Fibroblast of lung (primary cell): ENCODE measurements at regions not wholly inside any gene's neighbourhood (a gene's known extent, or its start where the extent isn't known, plus 50 kb on each side); places are given as distances from the start of the nearest gene placed in this dataset.
A peak's percentile ranks its signal among the peaks of the same experiment; 100 is the strongest.

ENCODE experiments used
- DNase-seq, 2 donors: peaks; one replicate each; pipeline versions ENCODE4 v3.0.0 to v3.0.0-alpha.2; 2010; ENCODE audit warnings: low read depth in 2 of 2
- H2AFZ ChIP-seq: 2 replicates; pipeline ENCODE4 v1.5.1; 2012; ENCODE audit warnings: low read length, control low read depth, inconsistent platforms
- H3K27ac ChIP-seq: 2 replicates; pipeline ENCODE4 v1.5.1; 2011; ENCODE audit warnings: low read length, control low read depth; ENCODE audit not compliant: insufficient read depth
- H3K27me3 ChIP-seq: 2 replicates; pipeline ENCODE4 v1.5.1; 2011; ENCODE audit warnings: mild to moderate bottlenecking, low read length; ENCODE audit not compliant: control insufficient read depth, insufficient read depth
- H3K36me3 ChIP-seq: 2 replicates; pipeline ENCODE4 v1.5.1; 2011; ENCODE audit warnings: low read length; ENCODE audit not compliant: control insufficient read depth, insufficient read depth
- H3K4me1 ChIP-seq: 2 replicates; pipeline ENCODE4 v1.5.1; 2011; ENCODE audit warnings: low read length; ENCODE audit not compliant: control insufficient read depth, insufficient read depth; ENCODE audit errors: extremely low read depth
- H3K4me2 ChIP-seq: 2 replicates; pipeline ENCODE4 v1.5.1; 2011; ENCODE audit warnings: low read length, control low read depth; ENCODE audit not compliant: insufficient read depth; ENCODE audit errors: extremely low read depth
- H3K4me3 ChIP-seq, 4 experiments: fragments of 200-600 bp in 1 of 4; sonication (generic) in 1 of 4; replicated peaks in 1 of 4; 2 replicates each; pipeline ENCODE4 v1.5.1; 2011 to 2016; ENCODE audit warnings: low read length in 4 of 4, low read depth in 3 of 4, mild to moderate bottlenecking in 3 of 4, control low read depth in 2 of 4, inconsistent platforms in 1 of 4, mixed read lengths in 1 of 4; ENCODE audit not compliant: insufficient read depth in 1 of 4; ENCODE audit errors: control extremely low read depth in 1 of 4
- H3K79me2 ChIP-seq: 2 replicates; pipeline ENCODE4 v1.5.1; 2012; ENCODE audit warnings: mild to moderate bottlenecking, low read length, inconsistent platforms; ENCODE audit not compliant: control insufficient read depth, insufficient read depth
- H3K9ac ChIP-seq: 2 replicates; pipeline ENCODE4 v1.5.1; 2011; ENCODE audit warnings: mild to moderate bottlenecking, low read length, control low read depth; ENCODE audit not compliant: insufficient read depth
- H3K9me3 ChIP-seq: 2 replicates; pipeline ENCODE4 v1.5.1; 2012; ENCODE audit warnings: low read depth, low read length; ENCODE audit not compliant: control insufficient read depth, insufficient read depth
- H4K20me1 ChIP-seq: 2 replicates; pipeline ENCODE4 v1.5.1; 2011; ENCODE audit warnings: low read length; ENCODE audit not compliant: control insufficient read depth, insufficient read depth; ENCODE audit errors: extremely low read depth
- CTCF ChIP-seq, 2 donors: IDR thresholded peaks in 1 of 2; conservative IDR thresholded peaks in 1 of 2; 1 replicate in 1 of 2; 2 replicates in 1 of 2; pipeline ENCODE4 v1.5.1; 2011 to 2012; ENCODE audit warnings: low read length in 2 of 2, control low read depth in 1 of 2, inconsistent platforms in 1 of 2, low read depth in 1 of 2, mild to moderate bottlenecking in 1 of 2
- EZH2 ChIP-seq: IDR thresholded peaks from 2 replicates; pipeline ENCODE4 v1.5.1; 2012; ENCODE audit warnings: low read length, control low read depth, mild to moderate bottlenecking; ENCODE audit errors: missing control alignments

DNA sequence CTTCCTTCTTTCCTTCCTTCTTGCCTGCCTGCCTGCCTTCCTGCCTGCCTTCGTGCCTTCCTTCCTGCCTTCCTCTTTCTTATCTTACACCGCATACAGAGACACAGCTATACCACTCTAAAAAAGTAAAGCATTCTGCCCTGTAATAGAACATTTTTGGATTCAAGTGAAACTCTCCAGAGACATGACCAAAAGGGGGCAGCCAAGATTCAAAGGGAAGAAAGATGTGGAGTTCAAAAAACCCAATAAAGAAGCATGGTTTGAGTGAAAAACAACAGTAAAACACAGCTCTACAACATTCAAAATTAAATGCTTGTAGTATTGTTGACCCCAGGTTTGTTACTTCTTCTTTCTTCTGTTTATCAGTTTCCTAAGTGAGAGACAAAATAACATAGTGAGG lies 914.9 kb upstream of the PCDH7 start:
- Histone ChIP-seq H3K4me1 (no peaks in the 10 kb centered on the region), H3K9me3 (no peaks in the 10 kb centered on the region), H3K79me2 (no peaks in the 10 kb centered on the region), H3K27ac (no peak overlapping the region), H3K9ac (no peak overlapping the region), H3K36me3 (no peaks in the 10 kb centered on the region), H3K4me2 (no peak overlapping the region), H2AFZ (no peak overlapping the region), H3K4me3 (no peak overlapping the region), H4K20me1 (no peaks in the 10 kb centered on the region), H3K27me3 (no peaks in the 10 kb centered on the region)
- TF ChIP-seq EZH2, result no peak
- TF ChIP-seq CTCF (conservative IDR thresholded peaks at IDR 0.05 in 1 of 2, IDR thresholded peaks at IDR 0.05 in 1 of 2; ENCODE audit: low read depth in 1 of 2, low read length in 2 of 2), result peak in 1 of 2 donors; percentile 47
- DNase-seq, result peak in 1 of 2 donors; percentile 16

GRCh38 chr4:29805916-29806480 lies 914.2 kb upstream of the PCDH7 start:
- Histone ChIP-seq H3K27ac (no peak overlapping the region), H3K9me3 (no peaks in the 10 kb centered on the region), H4K20me1 (no peaks in the 10 kb centered on the region), H3K4me1 (no peaks in the 10 kb centered on the region), H3K27me3 (no peaks in the 10 kb centered on the region), H2AFZ (no peak overlapping the region), H3K36me3 (no peaks in the 10 kb centered on the region), H3K79me2 (no peaks in the 10 kb centered on the region), H3K4me3 (no peak overlapping the region), H3K4me2 (no peak overlapping the region), H3K9ac (no peak overlapping the region)
- TF ChIP-seq CTCF (conservative IDR thresholded peaks at IDR 0.05 in 1 of 2, IDR thresholded peaks at IDR 0.05 in 1 of 2; ENCODE audit: low read depth in 1 of 2, low read length in 2 of 2), result no peak
- TF ChIP-seq EZH2, result no peak
- no peak for DNase-seq

GRCh38 chr4:29817961-29818360 lies 902.2 kb upstream of the PCDH7 start:
- H3K9me3 ChIP-seq, result no peaks in the 10 kb centered on the region
- H2AFZ ChIP-seq, result no peak overlapping the region
- no peaks in the 10 kb centered on the region for H3K79me2 ChIP-seq
- H3K36me3 ChIP-seq, result no peaks in the 10 kb centered on the region
- H3K9ac ChIP-seq, result no peak overlapping the region
- TF ChIP-seq CTCF (conservative IDR thresholded peaks at IDR 0.05 in 1 of 2, IDR thresholded peaks at IDR 0.05 in 1 of 2; ENCODE audit: low read depth in 1 of 2, low read length in 2 of 2) (no peak), EZH2 (no peak)
- no peak overlapping the region for H3K27ac ChIP-seq
- H3K27me3 ChIP-seq, result no peaks in the 10 kb centered on the region
- H3K4me3 ChIP-seq, result no peak overlapping the region
- H3K4me1 ChIP-seq, result no peaks in the 10 kb centered on the region
- H3K4me2 ChIP-seq, result no peak overlapping the region
- H4K20me1 ChIP-seq, result no peaks in the 10 kb centered on the region
- DNase-seq, result no peak
